ENCODE measurements at regions not wholly inside any gene's neighbourhood (a gene's known extent, or its start where the extent isn't known, plus 50 kb on each side); places are given as distances from the start of the nearest gene placed in this dataset.
"Not testable (repeated sequence)": the region's sequence is repeated elsewhere in the genome, so short reads cannot be mapped to it uniquely, and the experiment has no call there.

DNA sequence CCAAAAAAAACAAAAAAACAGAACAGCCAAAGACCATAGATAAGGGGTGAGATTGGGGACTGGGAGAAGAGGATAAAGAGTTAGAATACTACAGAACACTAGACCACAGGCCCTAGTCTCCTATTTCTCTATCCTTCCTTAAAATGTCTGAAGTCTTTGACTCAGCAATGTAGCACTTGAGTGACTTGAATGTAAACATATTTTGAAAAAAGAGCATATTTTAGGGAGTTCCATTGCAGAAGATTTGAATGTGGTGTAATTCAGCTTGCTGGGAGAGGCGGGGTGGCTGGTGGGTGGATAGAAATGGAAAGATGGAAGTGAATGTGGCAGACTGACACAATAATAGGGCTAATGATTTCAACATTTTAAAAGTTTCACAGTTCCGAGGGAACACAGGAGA is 144.9 kb downstream of the CHIC2 start:
- DNase-seq: no peak

DNA sequence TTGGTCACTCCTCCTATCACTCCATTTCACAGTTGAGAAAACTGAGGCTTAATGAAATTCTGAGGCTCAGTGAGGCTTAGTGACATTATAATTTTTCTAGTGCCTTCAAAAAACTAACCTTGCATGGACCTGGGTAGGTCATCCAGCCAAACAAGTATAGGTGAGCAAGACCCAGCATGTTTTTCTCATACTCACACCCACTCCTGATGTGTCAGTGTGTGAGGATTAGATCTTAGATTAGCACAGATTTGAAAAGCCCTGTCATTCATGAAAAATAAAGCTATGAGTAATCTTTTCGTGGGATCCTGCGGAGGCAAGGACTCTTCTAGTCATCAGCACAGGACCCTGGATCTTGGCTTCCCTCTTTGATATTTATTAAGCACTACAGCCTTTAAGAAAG is 146.7 kb downstream of the CHIC2 start:
- no peak for DNase-seq

DNA sequence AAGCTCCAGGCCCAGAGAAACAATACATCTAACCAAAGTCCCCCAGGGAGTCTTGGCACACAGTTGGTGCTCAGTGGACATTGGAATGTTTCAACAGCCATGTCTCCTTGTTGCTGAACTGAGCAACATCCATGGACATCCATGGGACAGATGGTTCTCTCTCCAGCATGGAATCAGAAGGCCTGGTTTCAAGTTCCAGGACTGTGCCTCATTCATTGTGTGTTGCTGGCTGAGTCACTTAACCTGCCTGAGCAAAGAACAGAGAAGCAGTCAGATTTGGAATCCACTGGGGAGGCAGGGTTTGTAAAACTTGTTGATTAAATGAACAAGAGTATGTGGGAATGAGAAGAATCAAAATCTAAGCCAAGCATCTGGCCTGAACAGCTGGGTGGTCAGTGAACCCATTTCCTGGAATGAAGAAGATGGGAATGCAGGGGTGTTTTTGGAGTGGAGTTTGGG is 147.9 kb downstream of the CHIC2 start:
- DNase-seq: no peak

DNA sequence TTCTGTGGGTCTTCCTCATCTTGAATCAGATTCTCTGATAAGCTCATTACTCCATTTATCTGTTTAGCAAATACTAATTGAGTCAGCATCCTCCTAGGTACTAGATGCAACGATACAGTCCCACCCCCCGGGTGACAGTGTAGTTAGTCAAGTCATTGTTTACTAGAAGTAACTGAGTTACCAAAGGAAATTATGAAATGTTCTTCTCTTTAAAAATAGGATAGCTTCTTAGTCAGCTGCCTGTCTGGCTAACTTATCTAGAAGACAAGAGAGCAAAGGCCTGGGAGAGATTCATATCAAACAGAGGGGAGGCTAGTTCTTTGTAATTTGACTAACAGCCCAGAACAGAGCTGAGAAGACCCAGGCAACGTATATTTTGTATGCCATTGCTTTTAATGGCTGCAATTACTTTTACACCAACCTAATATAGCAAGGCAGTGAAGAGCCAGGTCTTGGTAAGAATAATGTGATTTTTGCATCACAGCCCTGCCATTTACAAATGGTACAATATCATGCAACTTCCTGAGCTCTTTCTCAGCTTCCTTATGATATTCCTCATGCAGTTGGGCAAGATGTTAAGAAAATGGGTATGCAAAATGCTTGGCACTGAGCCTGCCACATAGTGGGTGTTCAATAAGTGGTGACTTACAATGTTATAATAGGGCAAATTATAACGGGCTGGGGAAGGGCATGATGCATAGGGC is 149.9 kb downstream of the CHIC2 start:
- DNase-seq: no peak

DNA sequence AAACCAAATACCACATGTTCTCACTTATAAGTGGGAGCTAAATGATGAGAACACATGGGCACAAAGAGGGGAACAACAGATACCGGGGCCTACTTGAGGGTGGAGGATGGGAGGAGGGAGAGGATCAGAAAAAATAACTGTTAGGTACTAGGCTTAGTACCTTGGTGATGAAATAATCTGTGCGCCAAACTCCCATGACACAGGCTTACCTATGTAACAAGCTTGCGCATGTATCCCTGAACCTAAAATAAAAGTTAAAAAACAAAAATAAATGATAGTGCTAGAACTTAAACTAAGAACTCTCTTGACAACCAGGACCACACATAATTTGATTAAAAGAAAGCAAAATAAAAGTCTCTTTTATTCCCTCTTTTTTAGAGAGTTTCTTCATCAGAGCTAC is 150.6 kb downstream of the CHIC2 start:
- DNase-seq: no peak

DNA sequence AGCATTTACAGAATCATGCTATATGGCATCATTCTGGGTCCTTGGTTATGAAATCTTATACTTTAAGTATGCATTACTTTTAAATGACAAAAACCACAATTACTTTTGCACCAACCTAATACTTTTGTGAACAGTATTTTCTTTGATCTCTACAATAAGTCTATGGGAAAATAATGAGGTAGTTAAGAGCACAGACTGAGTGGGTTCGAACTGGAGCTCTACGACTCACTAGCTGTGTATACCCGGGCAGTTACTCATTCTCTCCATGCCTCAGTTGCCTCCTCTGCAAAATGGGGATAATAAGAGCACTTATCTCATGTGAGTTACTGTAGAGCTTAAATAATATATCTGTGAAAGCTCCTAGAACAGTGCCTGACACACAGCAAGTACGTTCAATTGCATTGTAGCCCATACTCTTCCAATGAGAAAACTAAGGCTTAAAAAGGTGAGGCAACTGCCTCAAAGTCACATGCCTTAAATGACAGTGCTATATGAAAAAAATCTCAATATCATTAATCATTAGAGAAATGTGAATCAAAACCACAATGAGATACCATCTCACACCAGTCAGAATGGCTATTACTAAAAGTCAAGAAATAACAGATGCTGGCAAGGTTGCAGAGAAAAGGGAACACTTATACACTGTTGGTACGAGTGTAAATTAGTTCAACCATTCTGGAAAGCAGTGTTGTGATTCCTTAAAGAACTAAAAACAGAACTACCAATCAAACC is 151.5 kb downstream of the CHIC2 start:
- no peak for DNase-seq

GRCh38 chr4:53908661-53909078 is 155.7 kb downstream of the CHIC2 start:
- no peak for DNase-seq

DNA sequence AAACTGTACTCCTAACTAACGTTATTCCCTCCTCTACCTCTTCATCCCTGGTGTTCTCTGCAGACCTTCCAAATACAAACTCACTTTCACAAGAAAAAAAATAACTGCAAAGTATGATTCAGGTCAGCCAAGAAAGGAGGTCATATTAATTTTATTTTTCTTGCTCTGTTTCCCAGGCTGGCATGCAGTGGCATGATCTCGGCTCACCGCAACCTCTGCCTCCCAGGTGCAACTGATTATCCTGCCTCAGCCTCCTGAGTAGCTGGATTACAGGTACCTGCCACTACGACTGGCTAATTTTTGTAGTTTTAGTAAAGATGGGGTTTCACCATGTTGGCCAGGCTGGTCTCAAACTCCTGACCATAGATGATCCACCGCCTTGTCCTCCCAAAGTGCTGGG is 156.6 kb downstream of the CHIC2 start:
- DNase-seq: no peak

DNA sequence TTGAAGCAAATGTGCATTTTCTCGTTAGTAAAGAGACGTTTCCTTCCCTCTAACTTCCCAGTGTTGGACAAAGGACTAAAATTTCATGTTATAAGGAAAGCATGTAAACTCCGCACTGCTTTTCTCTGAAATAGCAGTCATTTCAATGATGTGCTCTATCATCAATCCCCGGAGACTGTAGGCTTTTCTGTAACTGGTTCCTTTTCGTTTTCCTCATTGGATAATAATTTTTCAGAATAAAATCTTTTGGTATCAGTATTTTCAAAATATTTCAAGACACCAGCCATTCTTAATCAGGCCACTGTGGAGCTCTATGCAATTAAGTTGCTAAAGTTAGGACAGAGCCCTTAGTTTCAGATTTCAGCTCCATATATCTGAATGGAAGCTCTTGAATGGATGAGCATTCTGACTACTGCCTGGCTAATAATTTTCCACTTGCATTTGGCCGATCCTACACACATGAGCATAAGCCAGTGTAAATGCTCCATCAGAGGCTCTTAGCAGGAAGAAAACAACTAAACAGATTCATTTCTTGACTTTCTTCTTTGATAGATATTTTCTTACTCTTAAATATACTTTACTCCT is 157.7 kb downstream of the CHIC2 start:
- no peak for DNase-seq

- DNase-seq: no peak
Measured at GRCh38 chr4:53905941-53906377, 158.4 kb downstream of the CHIC2 start.

GRCh38 chr4:53905276-53905940 is 159.0 kb downstream of the CHIC2 start:
- DNase-seq: no peak

- no peak for DNase-seq
Measured at GRCh38 chr4:53902786-53903185, 161.6 kb downstream of the CHIC2 start.

DNA sequence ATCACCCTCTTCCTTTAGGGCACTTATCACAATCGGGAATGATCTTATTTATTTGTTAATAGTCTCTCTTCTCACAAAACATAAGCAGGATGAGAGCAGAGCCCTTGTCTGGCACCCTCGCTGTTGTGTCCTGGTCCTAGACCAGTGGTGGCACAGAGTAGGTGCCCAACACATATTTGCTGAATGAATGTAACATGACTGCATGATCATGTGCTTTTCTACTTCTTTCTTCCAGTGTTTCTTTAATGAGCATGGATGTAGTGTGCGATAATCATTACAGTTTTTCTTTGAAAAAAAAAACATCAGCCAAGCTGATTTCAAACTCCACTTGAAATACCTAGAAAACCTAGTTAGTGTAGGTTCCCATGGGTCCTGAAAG is 164.1 kb downstream of the CHIC2 start:
- no peak for DNase-seq

- no peak for DNase-seq
Measured at GRCh38 chr4:53899586-53900270, 164.7 kb downstream of the CHIC2 start.

DNA sequence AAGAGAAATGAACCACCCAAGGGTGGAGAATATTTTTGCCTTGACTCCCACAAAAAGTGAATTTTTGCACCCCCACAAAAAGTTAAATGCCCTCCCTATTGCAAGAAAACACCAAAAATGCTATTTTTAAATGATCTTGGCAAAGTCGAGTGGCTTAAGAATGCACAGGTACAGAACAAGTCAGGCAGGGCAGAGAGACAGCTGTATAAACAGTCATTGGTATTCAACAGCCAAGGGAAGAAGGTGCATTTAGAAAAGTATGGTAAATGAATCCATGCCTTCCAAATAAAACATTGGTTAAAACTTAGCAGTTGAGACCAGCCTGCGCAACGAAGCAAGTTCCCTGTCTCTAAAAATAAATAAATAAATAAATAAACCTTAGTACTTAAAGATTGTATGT is 169.3 kb downstream of the CHIC2 start:
- DNase-seq: no peak

GRCh38 chr4:53890461-53890860 is 173.9 kb downstream of the CHIC2 start:
- no peak for DNase-seq

DNA sequence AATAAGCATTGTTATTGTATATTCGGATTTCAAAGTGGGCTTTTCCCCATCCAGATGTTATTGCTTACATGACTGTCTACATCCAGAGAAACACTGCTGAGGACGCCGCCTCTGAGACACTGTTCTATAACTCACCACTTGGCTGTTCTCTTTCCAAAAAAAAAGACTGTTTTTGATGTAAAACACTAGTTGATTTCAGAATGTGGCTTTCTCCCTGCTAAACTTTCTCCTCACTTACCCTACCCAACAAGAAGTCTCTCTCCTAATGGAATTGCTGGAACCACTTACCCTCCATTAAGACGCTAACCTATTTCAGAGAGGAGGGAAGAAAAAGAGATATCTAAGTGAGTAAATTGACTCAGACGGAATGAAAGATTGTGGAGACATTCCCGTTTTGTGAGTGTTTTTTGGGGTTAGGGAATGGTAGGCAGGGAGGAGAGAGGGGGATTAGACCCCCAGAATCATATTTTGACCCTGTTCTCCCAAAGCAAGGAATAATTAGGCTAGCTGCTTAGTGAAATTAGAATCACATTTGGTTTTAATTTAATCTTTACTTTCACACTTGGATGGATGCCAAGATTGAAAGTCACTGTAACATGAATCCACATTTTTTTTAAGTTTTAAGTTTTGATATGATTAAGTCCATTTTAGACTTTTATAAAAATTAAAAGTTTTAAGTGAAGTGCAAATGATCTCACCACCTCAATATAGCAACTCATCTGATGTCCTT is 174.9 kb downstream of the CHIC2 start:
- no peak for DNase-seq

GRCh38 chr4:53886090-53886489 is 178.3 kb downstream of the CHIC2 start:
- DNase-seq: no peak

GRCh38 chr4:53885668-53886067 is 178.7 kb downstream of the CHIC2 start:
- no peak for DNase-seq

DNA sequence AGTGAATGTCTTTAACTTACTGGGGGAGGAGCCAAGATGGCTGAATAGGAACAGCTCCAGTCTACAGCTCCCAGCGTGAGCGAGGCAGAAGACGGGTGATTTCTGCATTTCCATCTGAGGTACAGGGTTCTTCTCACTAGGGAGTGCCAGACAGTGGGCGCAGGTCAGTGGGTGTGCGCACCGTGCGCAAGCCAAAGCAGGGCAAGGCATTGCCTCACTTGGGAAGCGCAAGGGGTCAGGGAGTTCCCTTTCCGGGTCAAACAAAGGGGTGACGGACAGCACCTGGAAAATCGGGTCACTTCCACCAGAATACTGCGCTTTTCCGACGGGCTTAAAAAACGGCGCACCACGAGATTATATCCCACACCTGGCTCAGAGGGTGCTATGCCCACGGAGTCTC is 187.3 kb downstream of the CHIC2 start:
- DNase-seq: not testable (repeated sequence)

- no peak for DNase-seq
Measured at GRCh38 chr4:53866055-53866454, 198.3 kb downstream of the CHIC2 start.

DNA sequence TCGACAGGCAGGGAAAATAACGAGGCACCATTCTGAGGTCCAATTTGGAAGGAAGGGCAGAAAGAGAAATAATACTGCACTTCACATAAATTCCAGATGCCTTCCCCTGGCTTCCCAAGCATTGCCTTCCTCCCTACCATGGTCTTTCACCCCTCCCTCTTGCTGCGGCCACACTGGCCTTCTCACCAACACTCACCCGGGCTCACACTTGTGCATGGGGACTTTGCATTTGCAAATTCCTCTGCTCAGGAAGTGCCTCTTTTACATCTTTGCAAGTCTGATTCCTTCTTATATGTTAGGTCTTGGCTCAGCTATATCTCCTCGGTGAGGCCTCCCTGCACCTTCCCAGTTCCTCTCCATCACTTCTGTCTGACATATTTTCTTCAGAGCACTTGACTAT is 199.4 kb downstream of the CHIC2 start:
- DNase-seq: no peak

Measured in activated naive CD4-positive, alpha-beta T cell treated with Interleukin-2 at 50 U/mL for 16 hours (primary cell).